ENCODE measurements at regions not wholly inside any gene's neighbourhood (a gene's known extent, or its start where the extent isn't known, plus 50 kb on each side); places are given as distances from the start of the nearest gene placed in this dataset.
A peak's percentile ranks its signal among the peaks of the same experiment; 100 is the strongest.

DNA sequence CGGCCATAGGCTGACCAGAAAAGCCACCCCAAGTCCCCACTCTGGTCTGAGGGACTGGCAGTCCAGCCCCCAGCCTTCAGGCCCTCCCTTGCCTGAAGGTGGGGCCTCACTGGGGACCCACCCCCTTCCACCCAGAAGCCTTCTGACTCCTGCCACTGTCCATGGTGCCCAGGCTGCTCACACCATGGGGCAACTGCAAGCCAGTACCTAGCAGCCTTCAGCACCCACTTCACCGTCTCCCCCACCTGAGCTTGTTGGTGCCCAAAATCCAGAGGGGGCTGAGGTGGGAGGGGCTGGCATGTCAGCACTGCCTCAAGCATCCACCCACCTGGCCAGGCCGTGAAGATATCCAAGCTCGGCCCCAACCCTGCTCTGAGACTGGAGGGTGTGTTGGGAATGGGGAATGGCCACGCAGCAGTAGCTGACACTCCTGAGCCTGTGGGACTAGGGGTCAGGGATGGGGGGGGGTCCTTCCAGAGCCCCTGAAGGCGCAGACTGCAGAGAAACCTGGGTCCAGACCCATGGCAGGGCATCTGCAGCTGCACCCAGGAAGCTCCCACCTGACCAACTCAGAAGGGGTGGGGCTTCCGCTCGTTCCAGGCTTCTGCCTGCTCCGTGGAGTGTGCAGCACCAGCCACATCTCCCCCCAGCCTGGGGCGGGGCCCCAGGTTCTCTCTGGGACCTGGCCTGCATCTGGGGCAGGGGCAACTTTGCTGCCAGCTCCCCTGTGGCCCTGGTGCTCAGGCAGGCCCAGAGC lies 942.1 kb upstream of the EPHA7 start:
- H3K27me3 ChIP-seq (ENCODE audit: control insufficient read depth, insufficient read depth, low read length) = no peaks in the 10 kb centered on the region
- intact Hi-C loops (cut with micrococcal nuclease; ENCODE audit: unreplicated experiment) (no loop called here), in situ Hi-C loops (cut with HindIII; ENCODE audit: low pct_unique_long_range_greater_than_20kb, low sequenced_read_pairs) (no loop called here)
- DNase-seq (ENCODE audit: low read depth, low spot score) (no peak), ATAC-seq (no peak)
- no peaks in the 10 kb centered on the region for H3K36me3 ChIP-seq (ENCODE audit: control insufficient read depth, insufficient read depth, low read length)
- H3K9me3 ChIP-seq (ENCODE audit: control insufficient read depth, insufficient read depth, low read depth, low read length) = no peaks in the 10 kb centered on the region
- no TSS peak for BruUV-seq (replicated peaks)
- TF ChIP-seq, protein P1, sequence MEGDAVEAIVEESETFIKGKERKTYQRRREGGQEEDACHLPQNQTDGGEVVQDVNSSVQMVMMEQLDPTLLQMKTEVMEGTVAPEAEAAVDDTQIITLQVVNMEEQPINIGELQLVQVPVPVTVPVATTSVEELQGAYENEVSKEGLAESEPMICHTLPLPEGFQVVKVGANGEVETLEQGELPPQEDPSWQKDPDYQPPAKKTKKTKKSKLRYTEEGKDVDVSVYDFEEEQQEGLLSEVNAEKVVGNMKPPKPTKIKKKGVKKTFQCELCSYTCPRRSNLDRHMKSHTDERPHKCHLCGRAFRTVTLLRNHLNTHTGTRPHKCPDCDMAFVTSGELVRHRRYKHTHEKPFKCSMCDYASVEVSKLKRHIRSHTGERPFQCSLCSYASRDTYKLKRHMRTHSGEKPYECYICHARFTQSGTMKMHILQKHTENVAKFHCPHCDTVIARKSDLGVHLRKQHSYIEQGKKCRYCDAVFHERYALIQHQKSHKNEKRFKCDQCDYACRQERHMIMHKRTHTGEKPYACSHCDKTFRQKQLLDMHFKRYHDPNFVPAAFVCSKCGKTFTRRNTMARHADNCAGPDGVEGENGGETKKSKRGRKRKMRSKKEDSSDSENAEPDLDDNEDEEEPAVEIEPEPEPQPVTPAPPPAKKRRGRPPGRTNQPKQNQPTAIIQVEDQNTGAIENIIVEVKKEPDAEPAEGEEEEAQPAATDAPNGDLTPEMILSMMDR (IDR thresholded peaks at IDR 0.05) = no peak
- peak; percentile 40 to 51; a peak in 2 of 4 replicates for TF ChIP-seq REST (IDR thresholded peaks at IDR 0.05; ENCODE audit: insufficient read depth in 1 of 2, low read depth in 2 of 2, low read length in 1 of 2)
- no peak for TF ChIP-seq POLR2AphosphoS5 (IDR thresholded peaks at IDR 0.05; ENCODE audit: low read depth, low read length)
- CTCF ChIA-PET = no interaction called here
- H3K27ac ChIP-seq (ENCODE audit: low read length) = no peak overlapping the region
- no peaks in the 10 kb centered on the region for H3K4me1 ChIP-seq (ENCODE audit: control insufficient read depth, insufficient read depth, low read length)
- H3K4me3 ChIP-seq (ENCODE audit: low read depth in 2 of 2, low read length in 2 of 2) = no peak overlapping the region
- POLR2A ChIA-PET = no interaction called here

- no peak overlapping the region for H3K27ac ChIP-seq (ENCODE audit: low read length)
- POLR2A ChIA-PET = no interaction called here
- no peaks in the 10 kb centered on the region for H3K4me1 ChIP-seq (ENCODE audit: control insufficient read depth, insufficient read depth, low read length)
- ATAC-seq = no peak
- intact Hi-C loops (cut with micrococcal nuclease; ENCODE audit: unreplicated experiment) (no loop called here), in situ Hi-C loops (cut with HindIII; ENCODE audit: low pct_unique_long_range_greater_than_20kb, low sequenced_read_pairs) (no loop called here)
- no peaks in the 10 kb centered on the region for H3K27me3 ChIP-seq (ENCODE audit: control insufficient read depth, insufficient read depth, low read length)
- H3K9me3 ChIP-seq (ENCODE audit: control insufficient read depth, insufficient read depth, low read depth, low read length) = no peaks in the 10 kb centered on the region
- H3K4me3 ChIP-seq (ENCODE audit: low read depth in 2 of 2, low read length in 2 of 2) = no peak overlapping the region
- BruUV-seq (replicated peaks) = no TSS peak
- no peaks in the 10 kb centered on the region for H3K36me3 ChIP-seq (ENCODE audit: control insufficient read depth, insufficient read depth, low read length)
- DNase-seq (ENCODE audit: low read depth, low spot score) = no peak
- CTCF ChIA-PET = no interaction called here
- TF ChIP-seq SIN3A (IDR thresholded peaks at IDR 0.05; ENCODE audit: borderline replicate concordance, insufficient read depth, low read depth, low read length) = no peak
- TF ChIP-seq TCF7L2 (IDR thresholded peaks at IDR 0.05; ENCODE audit: low read depth, low read length) = no peak
- TF ChIP-seq, protein P1 (IDR thresholded peaks at IDR 0.05) = no peak
- TF ChIP-seq POLR2AphosphoS5 (IDR thresholded peaks at IDR 0.05; ENCODE audit: low read depth, low read length) = no peak
- TF ChIP-seq REST (IDR thresholded peaks at IDR 0.05; ENCODE audit: insufficient read depth in 1 of 2, low read depth in 2 of 2, low read length in 1 of 2) = no peak
These were observed 938.1 kb upstream of the EPHA7 start for GRCh38 chr6:94357381-94357980.
